Activated CD4-positive, CD25-positive, alpha-beta regulatory T cell (primary cell): ENCODE measurements at regions not wholly inside any gene's neighbourhood (a gene's known extent, or its start where the extent isn't known, plus 50 kb on each side); places are given as distances from the start of the nearest gene placed in this dataset.
"Not testable (repeated sequence)": the region's sequence is repeated elsewhere in the genome, so short reads cannot be mapped to it uniquely, and the experiment has no call there.

Experiments used
- DNase-seq, 4 experiments: peaks; one replicate each; lab custom pipeline; 2025; lab: John Stamatoyannopoulos, UW

DNA sequence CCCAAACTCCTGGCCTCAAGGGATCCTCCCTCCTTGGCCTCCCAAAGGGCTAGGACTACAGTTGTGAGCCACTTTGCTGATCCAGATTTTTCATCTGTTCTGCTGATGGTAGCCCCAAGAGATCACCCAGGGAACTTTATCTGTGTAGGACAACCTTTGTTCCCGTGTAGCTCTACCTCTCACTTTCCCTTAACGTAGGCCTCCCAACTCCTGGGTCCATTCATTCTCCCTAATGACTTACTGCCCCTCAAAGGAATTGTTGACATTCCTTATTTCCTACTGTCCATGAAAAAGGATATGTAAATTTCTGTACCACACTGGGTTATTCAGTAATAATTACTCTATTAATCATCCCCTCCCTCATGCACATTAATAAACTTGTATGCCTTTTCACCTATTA is 51.0 kb upstream of the PHF24 start:
- no peak for DNase-seq

DNA sequence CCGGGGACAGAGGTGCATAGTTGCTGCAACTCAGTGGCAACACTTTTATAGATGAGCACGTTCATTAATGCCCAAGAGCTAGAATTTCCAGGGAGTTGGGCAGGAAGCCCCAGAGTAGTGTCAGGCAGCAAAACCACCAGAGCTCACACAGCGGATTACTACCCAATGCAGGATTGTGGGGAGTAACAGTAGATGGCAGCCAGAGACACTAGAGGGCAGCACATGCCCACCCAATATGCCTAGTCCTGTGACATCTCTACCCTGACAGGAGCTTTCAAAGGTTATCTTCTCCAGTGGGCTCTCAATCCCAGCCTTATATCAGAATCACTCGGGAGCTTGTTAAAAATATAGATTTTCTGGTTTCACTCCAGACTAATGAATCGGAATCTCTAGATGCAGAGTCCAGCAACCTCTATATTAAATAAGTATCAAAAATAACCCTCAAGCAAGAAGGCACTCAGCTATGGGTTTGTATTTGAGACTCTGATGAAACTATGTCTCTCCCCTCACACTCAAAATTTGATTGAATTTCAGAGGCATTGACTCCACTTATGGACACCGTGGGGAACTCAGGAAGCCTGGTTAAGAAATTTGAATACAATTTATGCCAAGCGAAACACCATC is 58.4 kb upstream of the PHF24 start:
- DNase-seq = peak; percentile 41 to 75 (median 58)

DNA sequence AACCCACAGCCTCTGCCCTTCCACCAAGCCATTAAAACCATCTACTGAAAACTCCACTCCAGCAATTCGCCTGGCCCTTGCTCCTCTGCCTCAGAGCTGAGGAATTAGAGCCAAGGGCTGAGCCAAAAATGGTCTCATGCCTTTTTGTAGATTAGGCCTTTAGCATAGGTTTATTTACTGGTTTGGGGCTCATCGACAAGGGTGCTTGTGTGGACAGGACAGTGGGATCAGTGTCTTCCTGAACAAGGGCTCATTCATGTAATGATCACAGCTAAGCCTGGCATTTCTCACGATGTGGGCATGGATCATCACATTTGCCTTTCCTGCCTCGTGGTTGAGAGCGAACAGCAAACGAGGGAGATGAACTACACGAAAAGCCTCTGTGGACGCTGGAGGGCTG is 59.2 kb upstream of the PHF24 start:
- no peak for DNase-seq

- DNase-seq = no peak
These were observed 62.0 kb upstream of the PHF24 start for GRCh38 chr9:34896112-34896511.

- no peak for DNase-seq
These were observed 65.2 kb upstream of the PHF24 start for GRCh38 chr9:34892886-34893285.

- no peak for DNase-seq
These were observed 66.7 kb upstream of the PHF24 start for GRCh38 chr9:34891386-34891785.

DNA sequence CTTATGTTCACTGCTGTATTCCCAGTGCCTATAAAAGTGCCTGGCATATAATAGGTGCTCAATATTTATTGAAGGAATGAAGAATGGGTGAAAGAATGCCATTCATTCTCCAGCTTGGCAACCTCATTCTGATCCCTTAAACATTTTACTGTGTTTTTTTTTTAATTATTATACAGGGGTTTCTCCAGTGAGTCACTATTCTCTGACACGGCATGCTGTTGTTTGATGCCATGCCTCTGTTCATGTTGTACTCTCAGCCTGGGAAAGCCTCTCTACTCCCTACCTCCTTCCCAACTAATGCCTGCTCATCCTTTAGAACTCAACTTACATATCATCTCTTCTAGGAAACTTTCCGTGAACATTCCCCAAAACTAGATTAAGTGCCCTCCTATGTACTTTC is 70.2 kb upstream of the PHF24 start:
- no peak for DNase-seq

DNA sequence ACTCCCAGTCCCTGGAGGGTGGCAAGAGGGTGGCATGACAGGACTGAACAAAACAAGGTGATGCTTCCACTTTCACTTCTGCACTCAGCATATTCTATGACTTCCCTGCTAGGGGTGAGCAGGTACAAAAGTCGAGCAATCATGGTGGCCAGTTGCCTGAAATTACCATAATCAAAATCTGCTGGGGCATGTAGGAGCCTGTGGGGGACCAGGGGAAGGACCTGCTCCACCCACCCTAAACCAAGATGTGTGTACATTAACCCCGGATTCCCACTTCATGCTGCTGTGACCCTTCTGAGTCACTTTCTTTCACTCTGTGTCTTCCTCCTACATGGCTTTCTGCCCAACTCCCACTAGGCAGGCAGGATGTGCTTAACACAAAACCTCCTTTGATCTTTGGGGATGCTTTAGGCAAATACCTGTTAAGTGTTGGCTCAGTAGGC is 73.3 kb upstream of the PHF24 start:
- DNase-seq = no peak

GRCh38 chr9:34876096-34876495 is 82.0 kb upstream of the PHF24 start:
- DNase-seq = no peak

DNA sequence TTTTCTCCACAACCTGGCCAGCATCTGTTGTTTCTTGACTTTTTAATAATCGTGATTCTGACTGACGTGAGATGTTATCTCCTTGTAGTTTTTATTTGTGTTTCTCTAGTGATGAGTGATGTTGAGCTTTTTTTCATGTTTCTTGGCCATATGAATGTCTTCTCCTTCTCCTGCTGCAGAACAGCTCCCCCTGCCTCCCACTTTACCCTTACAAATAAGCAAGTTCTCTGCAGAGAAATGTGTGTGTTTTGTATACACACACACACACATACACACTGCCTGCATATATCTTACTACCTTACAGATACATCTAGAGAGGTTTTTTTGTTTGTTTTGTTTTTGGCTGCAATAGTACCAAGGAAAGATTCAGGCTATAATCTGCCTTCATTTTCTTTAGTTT is 88.7 kb upstream of the PHF24 start:
- DNase-seq = no peak

DNA sequence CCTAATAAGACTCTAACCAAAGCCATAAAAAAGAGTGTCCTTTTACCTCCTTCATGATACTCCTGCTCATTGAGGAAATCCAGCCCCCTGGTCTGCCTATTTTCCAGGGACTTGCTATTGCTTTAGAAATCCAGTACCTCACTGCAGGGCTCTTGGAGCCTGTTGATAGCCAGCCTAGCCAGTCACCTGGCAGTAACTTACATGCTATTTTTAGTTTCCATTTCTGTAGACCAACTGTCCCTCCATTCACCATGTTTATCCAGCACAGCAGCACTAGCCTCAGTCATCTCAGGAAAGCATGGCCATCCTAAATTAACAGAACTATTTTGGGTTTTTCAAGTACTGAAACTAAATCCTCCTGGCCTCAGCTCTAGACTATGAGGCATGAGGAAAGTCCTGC is 91.5 kb upstream of the PHF24 start:
- no peak for DNase-seq

- DNase-seq = no peak
These were observed 94.7 kb upstream of the PHF24 start for GRCh38 chr9:34863426-34863825.

GRCh38 chr9:34862836-34863235 is 95.2 kb upstream of the PHF24 start:
- no peak for DNase-seq

GRCh38 chr9:34862043-34862442 is 96.0 kb upstream of the PHF24 start:
- no peak for DNase-seq

DNA sequence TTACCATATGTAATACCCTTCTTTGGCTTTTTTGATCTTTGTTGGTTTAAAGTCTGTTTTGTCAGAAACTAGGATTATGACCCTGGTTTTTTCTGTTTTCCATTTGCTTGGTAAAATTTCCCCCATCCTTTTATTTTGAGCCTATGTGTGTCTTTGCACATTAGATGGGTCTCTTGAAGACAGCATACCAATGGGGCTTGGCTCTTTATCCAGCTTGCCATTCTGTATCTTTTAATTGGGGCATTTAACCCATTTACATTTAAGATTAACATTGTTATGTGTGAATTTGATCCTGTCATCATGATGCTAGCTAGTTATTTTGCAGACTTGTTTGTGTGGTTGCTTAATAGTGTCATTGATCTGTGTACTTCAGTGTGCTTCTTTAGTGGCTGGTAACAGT is 103.1 kb upstream of the PHF24 start:
- DNase-seq = not testable (repeated sequence)

GRCh38 chr9:34830068-34830467 is 120.1 kb upstream of the CCL21 start:
- no peak for DNase-seq

- DNase-seq = no peak
These were observed 117.1 kb upstream of the CCL21 start for GRCh38 chr9:34826999-34827538.

DNA sequence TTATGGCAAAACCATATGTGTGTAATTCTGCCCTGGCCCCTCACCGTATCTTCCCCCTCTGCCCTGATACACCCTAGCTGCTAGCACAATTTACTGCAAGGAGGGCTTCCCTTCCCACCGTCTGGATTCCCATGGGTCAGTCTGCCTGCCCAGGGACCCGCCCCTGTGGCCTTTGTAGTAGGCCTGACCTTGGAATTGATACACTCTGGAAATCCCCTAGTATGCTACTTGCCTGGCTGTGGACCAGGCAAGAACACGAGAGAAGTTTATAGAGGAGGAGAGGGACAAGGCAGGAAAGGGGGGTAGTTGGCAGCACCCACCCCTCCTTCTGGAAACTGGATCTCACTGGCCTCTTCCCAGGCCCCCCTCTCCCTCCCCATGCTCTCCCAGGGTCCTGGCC is 115.8 kb upstream of the CCL21 start:
- no peak for DNase-seq

GRCh38 chr9:34823778-34824177 is 113.8 kb upstream of the CCL21 start:
- DNase-seq = no peak

DNA sequence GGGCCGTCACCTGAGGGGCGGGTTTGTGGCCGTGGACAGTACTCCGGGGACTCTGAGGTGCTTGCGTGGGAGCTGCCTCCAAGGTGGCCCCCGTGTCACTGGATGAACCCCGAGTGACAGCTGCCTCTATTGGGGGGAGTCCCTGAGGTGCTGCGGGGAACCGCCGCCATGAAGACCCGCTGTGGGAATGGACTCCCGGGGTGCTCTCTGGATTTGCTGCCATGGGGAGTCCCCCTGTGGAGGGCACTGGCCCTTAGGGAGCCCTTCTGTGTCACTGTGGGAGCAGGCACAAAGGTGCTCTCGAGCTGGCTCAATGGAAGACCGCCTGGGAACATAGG is 100.2 kb upstream of the CCL21 start:
- DNase-seq = no peak

DNA sequence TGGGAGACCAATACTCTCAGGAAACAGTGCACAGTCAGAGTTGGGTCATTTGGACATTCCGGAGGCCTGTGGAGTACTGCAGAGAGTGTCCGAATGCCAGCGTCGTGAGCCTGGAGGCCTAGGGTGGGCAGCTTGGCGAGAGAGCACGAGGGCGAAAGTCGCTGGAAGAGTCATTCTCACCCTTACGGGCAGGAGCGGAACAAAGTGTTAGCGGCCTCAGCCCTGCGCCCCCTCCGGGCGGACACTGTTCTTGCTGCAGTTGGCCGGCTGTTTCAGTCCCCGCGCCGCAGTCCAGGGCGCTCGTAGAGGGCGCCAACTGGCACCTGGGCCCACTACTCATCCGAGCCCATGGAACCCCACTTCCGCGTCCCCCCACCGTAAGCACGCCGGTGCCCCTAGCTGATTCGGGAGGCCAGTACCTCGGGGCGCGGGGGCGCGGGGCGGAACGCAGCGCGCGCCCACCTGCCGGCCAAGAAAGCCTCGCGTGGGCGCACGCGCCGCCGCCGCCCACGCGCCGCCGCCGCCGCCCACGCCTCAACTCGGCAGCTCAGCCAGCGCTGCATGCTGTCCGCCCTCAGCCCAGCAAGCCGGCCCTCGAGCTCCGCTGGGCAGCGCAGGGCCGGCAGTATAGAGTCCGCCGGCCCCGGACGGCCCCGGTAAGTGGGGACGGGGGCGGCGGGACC is 99.7 kb upstream of the CCL21 start:
- DNase-seq = no peak

DNA sequence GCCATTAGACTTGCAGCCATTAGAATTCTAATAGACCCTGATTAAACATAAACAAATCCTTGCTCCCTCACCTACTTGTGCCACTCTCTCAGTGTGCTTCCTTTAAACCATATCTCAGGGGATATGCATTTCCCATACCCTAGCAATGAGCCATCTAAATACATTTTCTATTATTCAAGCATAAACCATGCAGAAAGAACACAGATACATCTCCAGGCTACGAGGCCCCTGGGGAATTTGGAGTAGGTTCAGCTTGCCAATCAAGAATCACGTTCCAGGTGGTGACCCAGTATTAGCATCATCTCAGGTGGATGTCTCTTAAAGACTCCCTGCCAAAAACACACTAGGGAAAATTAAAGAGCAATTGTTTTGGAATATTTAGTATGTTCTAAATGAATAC is 93.0 kb upstream of the CCL21 start:
- no peak for DNase-seq

GRCh38 chr9:34797367-34797766 is 87.4 kb upstream of the CCL21 start:
- no peak for DNase-seq

- no peak for DNase-seq
These were observed 87.0 kb upstream of the CCL21 start for GRCh38 chr9:34796924-34797323.
